SK-N-SH (cell line): ENCODE measurements at regions not wholly inside any gene's neighbourhood (a gene's known extent, or its start where the extent isn't known, plus 50 kb on each side); places are given as distances from the start of the nearest gene placed in this dataset.

Experiments used
- JUND ChIP-seq: IDR thresholded peaks from 2 replicates; pipeline ENCODE4 v1.4.0; 2012
- TF ChIP-seq, protein P1 (sequence below): fragments of 200-600 bp; sonication (generic); IDR thresholded peaks from 2 replicates; pipeline ENCODE4 v1.6.1; 2017; ENCODE audit warnings: antibody characterized with exemption, mild to moderate bottlenecking, moderate library complexity

DNA sequence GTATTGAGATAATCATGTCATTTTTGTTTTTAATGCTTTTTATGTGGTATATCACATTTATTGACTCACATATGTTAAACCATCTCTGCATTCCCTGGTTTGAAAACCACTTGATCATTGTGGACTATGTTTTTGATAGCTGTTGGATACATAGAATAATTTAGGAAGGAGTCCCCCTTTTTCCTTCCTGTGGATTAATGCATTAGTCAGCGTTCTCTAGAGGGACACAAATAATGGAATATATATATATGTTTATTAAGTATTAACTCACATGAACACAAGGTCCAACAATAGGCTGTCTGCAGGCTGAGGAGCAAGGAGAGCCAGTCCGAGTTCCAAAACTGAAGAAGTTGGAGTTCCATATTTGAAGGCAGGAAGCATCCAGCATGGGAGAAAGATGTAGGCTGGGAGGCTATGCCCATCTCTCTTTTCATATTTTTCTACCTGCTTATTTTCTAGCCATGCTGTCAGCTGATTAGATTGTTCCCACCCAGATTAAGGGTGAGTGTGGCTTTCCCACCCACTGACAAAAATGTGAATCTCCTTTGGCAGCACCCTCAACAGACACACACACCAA lies 123.8 kb downstream of the ZNF280B start:
- TF ChIP-seq, protein P1, sequence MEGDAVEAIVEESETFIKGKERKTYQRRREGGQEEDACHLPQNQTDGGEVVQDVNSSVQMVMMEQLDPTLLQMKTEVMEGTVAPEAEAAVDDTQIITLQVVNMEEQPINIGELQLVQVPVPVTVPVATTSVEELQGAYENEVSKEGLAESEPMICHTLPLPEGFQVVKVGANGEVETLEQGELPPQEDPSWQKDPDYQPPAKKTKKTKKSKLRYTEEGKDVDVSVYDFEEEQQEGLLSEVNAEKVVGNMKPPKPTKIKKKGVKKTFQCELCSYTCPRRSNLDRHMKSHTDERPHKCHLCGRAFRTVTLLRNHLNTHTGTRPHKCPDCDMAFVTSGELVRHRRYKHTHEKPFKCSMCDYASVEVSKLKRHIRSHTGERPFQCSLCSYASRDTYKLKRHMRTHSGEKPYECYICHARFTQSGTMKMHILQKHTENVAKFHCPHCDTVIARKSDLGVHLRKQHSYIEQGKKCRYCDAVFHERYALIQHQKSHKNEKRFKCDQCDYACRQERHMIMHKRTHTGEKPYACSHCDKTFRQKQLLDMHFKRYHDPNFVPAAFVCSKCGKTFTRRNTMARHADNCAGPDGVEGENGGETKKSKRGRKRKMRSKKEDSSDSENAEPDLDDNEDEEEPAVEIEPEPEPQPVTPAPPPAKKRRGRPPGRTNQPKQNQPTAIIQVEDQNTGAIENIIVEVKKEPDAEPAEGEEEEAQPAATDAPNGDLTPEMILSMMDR: no peak
- TF ChIP-seq JUND: no peak
